HG02678 (cell line): ENCODE measurements at regions not wholly inside any gene's neighbourhood (a gene's known extent, or its start where the extent isn't known, plus 50 kb on each side); places are given as distances from the start of the nearest gene placed in this dataset.
"Not testable (repeated sequence)": the region's sequence is repeated elsewhere in the genome, so short reads cannot be mapped to it uniquely, and the experiment has no call there.

Experiments used
- ATAC-seq: cut with Tn5 transposase; IDR thresholded peaks from one replicate; pipeline ENCODE4 v1.9.1; 2021; ENCODE audit warnings: mild to moderate bottlenecking, moderate library complexity; ENCODE audit not compliant: unreplicated experiment

GRCh38 chr2:16415861-16416260 is 249.8 kb downstream of the CYRIA start:
- ATAC-seq = not testable (repeated sequence)

- ATAC-seq = no peak
These were observed 251.7 kb downstream of the CYRIA start for GRCh38 chr2:16413947-16414346.

- ATAC-seq = no peak
These were observed 252.3 kb downstream of the CYRIA start for GRCh38 chr2:16413285-16413684.

- ATAC-seq = no peak
These were observed 253.2 kb downstream of the CYRIA start for GRCh38 chr2:16412321-16413030.

GRCh38 chr2:16411788-16412187 is 253.8 kb downstream of the CYRIA start:
- ATAC-seq = no peak

- no peak for ATAC-seq
These were observed 255.8 kb downstream of the CYRIA start for GRCh38 chr2:16409849-16410248.

GRCh38 chr2:16409006-16409390 is 256.6 kb downstream of the CYRIA start:
- no peak for ATAC-seq

GRCh38 chr2:16408331-16409005 is 257.2 kb downstream of the CYRIA start:
- ATAC-seq = no peak

GRCh38 chr2:16407358-16407757 is 258.3 kb downstream of the CYRIA start:
- no peak for ATAC-seq

- no peak for ATAC-seq
These were observed 258.9 kb downstream of the CYRIA start for GRCh38 chr2:16406496-16407289.

GRCh38 chr2:16405551-16405950 is 260.1 kb downstream of the CYRIA start:
- no peak for ATAC-seq

GRCh38 chr2:16404551-16405300 is 260.9 kb downstream of the CYRIA start:
- ATAC-seq = no peak

- no peak for ATAC-seq
These were observed 261.5 kb downstream of the CYRIA start for GRCh38 chr2:16404146-16404545.

GRCh38 chr2:16402891-16403290 is 262.7 kb downstream of the CYRIA start:
- no peak for ATAC-seq

GRCh38 chr2:16401761-16402300 is 263.8 kb downstream of the CYRIA start:
- no peak for ATAC-seq

GRCh38 chr2:16400127-16400623 is 265.5 kb downstream of the CYRIA start:
- ATAC-seq = no peak

- no peak for ATAC-seq
These were observed 267.1 kb downstream of the CYRIA start for GRCh38 chr2:16398486-16399043.

- ATAC-seq = no peak
These were observed 267.8 kb downstream of the CYRIA start for GRCh38 chr2:16397681-16398475.

- no peak for ATAC-seq
These were observed 268.6 kb downstream of the CYRIA start for GRCh38 chr2:16396986-16397385.
